B cell (primary cell): ENCODE measurements at regions not wholly inside any gene's neighbourhood (a gene's known extent, or its start where the extent isn't known, plus 50 kb on each side); places are given as distances from the start of the nearest gene placed in this dataset.
"Not testable (repeated sequence)": the region's sequence is repeated elsewhere in the genome, so short reads cannot be mapped to it uniquely, and the experiment has no call there.

ENCODE experiments used
- ATAC-seq: fragments of 200-7000 bp; cut with Tn5 transposase; one replicate; pipeline ENCODE4 v1.10.0; 2021; ENCODE audit warnings: low read depth, mild to moderate bottlenecking, moderate number of reproducible peaks, moderate library complexity
- CTCF ChIA-PET: fragments of 350-600 bp; sonication (Branson Sonifier 250); formaldehyde crosslinking; loops from one replicate; lab custom pipeline; 2021; ENCODE audit warnings: antibody characterized with exemption, inconsistent platforms; lab: Charles Lee
- POLR2A ChIA-PET: fragments of 350-600 bp; sonication (Branson Sonifier 250); formaldehyde crosslinking; loops from one replicate; lab custom pipeline; 2021; ENCODE audit warnings: antibody characterized with exemption; lab: Charles Lee
- DNase-seq: peaks from one replicate; pipeline ENCODE4 v3.0.0; 2013
- H2AFZ ChIP-seq: 2 replicates; pipeline ENCODE4 v1.6.1; 2012; ENCODE audit warnings: mild to moderate bottlenecking, low read depth, low read length; ENCODE audit not compliant: insufficient read depth, poor library complexity, severe bottlenecking
- H3K27ac ChIP-seq, 2 donors: 1 replicate in 1 of 2; 2 replicates in 1 of 2; pipeline ENCODE4 v1.5.1; 2012 to 2013; ENCODE audit warnings: low read length in 2 of 2, mild to moderate bottlenecking in 2 of 2, moderate library complexity in 1 of 2
- H3K27me3 ChIP-seq, 4 experiments: fragments of 200-600 bp in 1 of 4; sonication (generic) in 1 of 4; replicated peaks in 1 of 4; 1 replicate in 2 of 4; 2 replicates in 2 of 4; pipeline versions ENCODE4 v1.6.1 to v1.7.0; 2013 to 2016; ENCODE audit warnings: low read length in 3 of 4, mild to moderate bottlenecking in 2 of 4, mixed read lengths in 1 of 4, moderate library complexity in 1 of 4; ENCODE audit not compliant: insufficient read depth in 4 of 4, control insufficient read depth in 3 of 4; ENCODE audit errors: control extremely low read depth in 1 of 4
- H3K36me3 ChIP-seq, 2 experiments: replicated peaks in 1 of 2; 1 replicate in 1 of 2; 2 replicates in 1 of 2; pipeline versions ENCODE4 v1.6.1 to v1.7.1; 2013; ENCODE audit warnings: low read length in 1 of 2; ENCODE audit not compliant: insufficient read depth in 2 of 2, control insufficient read depth in 1 of 2; ENCODE audit errors: control extremely low read depth in 1 of 2, extremely low read depth in 1 of 2
- H3K4me1 ChIP-seq, 2 donors: fragments of 200-600 bp in 1 of 2; sonication (generic) in 1 of 2; 1 replicate in 1 of 2; 2 replicates in 1 of 2; pipeline versions ENCODE4 v1.5.1 to v1.6.1; 2013 to 2017; ENCODE audit warnings: low read length in 2 of 2; ENCODE audit not compliant: control insufficient read depth in 2 of 2, insufficient read depth in 2 of 2
- H3K4me2 ChIP-seq: replicated peaks from 2 replicates; pipeline ENCODE3; 2012; ENCODE audit warnings: mild to moderate bottlenecking, low read depth, low read length; ENCODE audit not compliant: poor library complexity, severe bottlenecking
- H3K4me3 ChIP-seq, 5 experiments: fragments of 200-600 bp in 1 of 5; sonication (generic) in 1 of 5; 1 replicate in 3 of 5; 2 replicates in 2 of 5; pipeline versions ENCODE4 v1.5.1 to v1.7.0; 2011 to 2016; ENCODE audit warnings: low read length in 4 of 5, mild to moderate bottlenecking in 4 of 5, low read depth in 2 of 5, control low read depth in 1 of 5, moderate library complexity in 1 of 5; ENCODE audit not compliant: insufficient read depth in 1 of 5; ENCODE audit errors: control extremely low read depth in 1 of 5, extremely low read depth in 1 of 5
- H3K79me2 ChIP-seq: fragments of 200-600 bp; sonication (generic); one replicate; pipeline ENCODE4 v1.6.0; 2016; ENCODE audit warnings: low read length; ENCODE audit not compliant: control insufficient read depth, insufficient read depth
- H3K9ac ChIP-seq: fragments of 200-600 bp; sonication (generic); 2 replicates; pipeline ENCODE4 v1.6.1; 2017; ENCODE audit warnings: mild to moderate bottlenecking, low read length, moderate library complexity
- H3K9me3 ChIP-seq, 3 donors: one replicate each; pipeline versions ENCODE4 v1.6.1 to v1.7.1; 2013; ENCODE audit warnings: low read length in 2 of 3; ENCODE audit not compliant: control insufficient read depth in 2 of 3, insufficient read depth in 1 of 3; ENCODE audit errors: control extremely low read depth in 1 of 3
- H4K20me1 ChIP-seq: 2 replicates; pipeline ENCODE4 v1.6.0; 2012; ENCODE audit warnings: mild to moderate bottlenecking, low read length; ENCODE audit not compliant: insufficient read depth, control insufficient read depth, poor library complexity, severe bottlenecking
- H3K27ac Mint-ChIP-seq: one replicate; pipeline ENCODE4 v1.8.0; 2021; ENCODE audit warnings: mixed read lengths
- H3K27me3 Mint-ChIP-seq: one replicate; pipeline ENCODE4 v1.8.0; 2021; ENCODE audit warnings: mixed read lengths
- H3K4me1 Mint-ChIP-seq: one replicate; pipeline ENCODE4 v1.8.0; 2021; ENCODE audit warnings: mixed read lengths
- H3K4me3 Mint-ChIP-seq: one replicate; pipeline ENCODE4 v1.8.0; 2021; ENCODE audit warnings: mixed read lengths
- H3K9me3 Mint-ChIP-seq: one replicate; pipeline ENCODE4 v1.8.0; 2022; ENCODE audit warnings: mixed read lengths; ENCODE audit not compliant: insufficient read depth
- CTCF ChIP-seq: fragments of 200-600 bp; IDR thresholded peaks from one replicate; pipeline ENCODE4 v1.8.0; 2022; ENCODE audit warnings: antibody characterized with exemption, mild to moderate bottlenecking
- EZH2 ChIP-seq: IDR thresholded peaks from 2 replicates; pipeline ENCODE4 v1.6.1; 2012; ENCODE audit warnings: borderline replicate concordance, low read depth, mild to moderate bottlenecking, moderate library complexity, low read length; ENCODE audit not compliant: insufficient read depth, poor library complexity, severe bottlenecking
- WGBS: methylation state at CpG from one replicate; pipeline ENCODE4 v1.1.5; 2013; ENCODE audit warnings: missing lambda C conversion rate; ENCODE audit not compliant: insufficient coverage; 5-methylcytosine and 5-hydroxymethylcytosine counted together
- intact Hi-C: fragments of 100-400 bp; cut with micrococcal nuclease; formaldehyde crosslinking; loops from one replicate; pipeline ENCODE4 v1.10.0; 2022

GRCh38 chr7:150000780-150001599, 127.2 kb downstream of the ATP6V0E2 start:
- ATAC-seq, H3K9me3 Mint-ChIP-seq, CTCF ChIA-PET, H3K4me1 ChIP-seq, H2AFZ ChIP-seq, H3K4me3 Mint-ChIP-seq, H3K9me3 ChIP-seq, H4K20me1 ChIP-seq, intact Hi-C loops, H3K4me2 ChIP-seq, H3K9ac ChIP-seq, H3K27ac Mint-ChIP-seq, H3K4me3 ChIP-seq, H3K79me2 ChIP-seq, H3K27me3 Mint-ChIP-seq, H3K27ac ChIP-seq, H3K4me1 Mint-ChIP-seq, POLR2A ChIA-PET, H3K27me3 ChIP-seq, H3K36me3 ChIP-seq, DNase-seq: not testable (repeated sequence)
- WGBS: 53% methylated on average over 13 of the region's 22 CpGs

- CTCF ChIA-PET: no interaction called here
- TF ChIP-seq CTCF: no peak
- no peak for TF ChIP-seq EZH2
- Mint-ChIP-seq H3K27me3 (no peaks in the 10 kb centered on the region), H3K4me3 (no peak overlapping the region), H3K9me3 (no peaks in the 10 kb centered on the region), H3K27ac (no peak overlapping the region), H3K4me1 (no peaks in the 10 kb centered on the region)
- Histone ChIP-seq H3K27ac (no peak overlapping the region), H3K79me2 (no peaks in the 10 kb centered on the region), H3K4me3 (no peak overlapping the region), H3K27me3 (no peaks in the 10 kb centered on the region), H3K9ac (no peak overlapping the region), H3K4me1 (no peaks in the 10 kb centered on the region), H3K4me2 (no peak overlapping the region), H3K36me3 (no peaks in the 10 kb centered on the region), H2AFZ (no peak overlapping the region), H4K20me1 (no peaks in the 10 kb centered on the region), H3K9me3 (no peaks in the 10 kb centered on the region)
- WGBS: 64% methylated on average over 4 of the region's 4 CpGs
- ATAC-seq: no peak
- intact Hi-C loops: no loop called here
- no peak for DNase-seq
- POLR2A ChIA-PET: no interaction called here
Measured at GRCh38 chr7:150003304-150003810, 129.6 kb downstream of the ATP6V0E2 start.

GRCh38 chr7:150003973-150004372, 130.2 kb downstream of the ATP6V0E2 start:
- 100% methylated on average over 2 of the region's 2 CpGs for WGBS
- H4K20me1 ChIP-seq, H3K27me3 ChIP-seq, H3K4me3 ChIP-seq, H3K9me3 Mint-ChIP-seq, H3K4me1 ChIP-seq, DNase-seq, H3K27me3 Mint-ChIP-seq, ATAC-seq, H3K4me2 ChIP-seq, H3K4me3 Mint-ChIP-seq, H3K9ac ChIP-seq, H3K4me1 Mint-ChIP-seq, H3K27ac ChIP-seq, H3K36me3 ChIP-seq, H3K79me2 ChIP-seq, H2AFZ ChIP-seq, H3K27ac Mint-ChIP-seq, intact Hi-C loops, H3K9me3 ChIP-seq, POLR2A ChIA-PET, CTCF ChIA-PET: not testable (repeated sequence)
